Mesodermal cell (in vitro differentiated cells): ENCODE measurements at regions not wholly inside any gene's neighbourhood (a gene's known extent, or its start where the extent isn't known, plus 50 kb on each side); places are given as distances from the start of the nearest gene placed in this dataset.
"Not testable (repeated sequence)": the region's sequence is repeated elsewhere in the genome, so short reads cannot be mapped to it uniquely, and the experiment has no call there.

Experiments
- H3K27ac ChIP-seq: 2 replicates; pipeline ENCODE4 v1.7.0; 2013; ENCODE audit warnings: mild to moderate bottlenecking, low read depth, low read length, moderate library complexity; ENCODE audit not compliant: severe bottlenecking
- H3K36me3 ChIP-seq: 2 replicates; pipeline ENCODE4 v1.7.1; 2013; ENCODE audit warnings: mild to moderate bottlenecking, low read length, moderate library complexity; ENCODE audit not compliant: control insufficient read depth, insufficient read depth
- H3K4me1 ChIP-seq: one replicate; pipeline ENCODE4 v1.7.1; 2013; ENCODE audit warnings: mild to moderate bottlenecking, low read length; ENCODE audit not compliant: insufficient read depth, control insufficient read depth, poor library complexity, severe bottlenecking
- H3K4me3 ChIP-seq: 2 replicates; pipeline ENCODE4 v1.7.0; 2013; ENCODE audit warnings: low read length, control low read depth, mild to moderate bottlenecking; ENCODE audit not compliant: insufficient read depth, poor library complexity, severe bottlenecking; ENCODE audit errors: extremely low read depth
- H3K9me3 ChIP-seq: 2 replicates; pipeline ENCODE4 v1.7.1; 2013; ENCODE audit warnings: mild to moderate bottlenecking, low read length, moderate library complexity; ENCODE audit not compliant: control insufficient read depth
- WGBS, 2 experiments: methylation state at CpG; one replicate each; pipeline ENCODE4 v1.1.5; 2013; ENCODE audit warnings: missing lambda C conversion rate in 2 of 2; ENCODE audit not compliant: insufficient coverage in 2 of 2; 5-methylcytosine and 5-hydroxymethylcytosine counted together

- H3K36me3 ChIP-seq, H3K4me1 ChIP-seq, H3K9me3 ChIP-seq, H3K4me3 ChIP-seq, H3K27ac ChIP-seq: not testable (repeated sequence)
- WGBS, 2 experiments = 100% methylated on average over 1 of the region's 4 CpGs; no CpG with 5 or more reads in 1 of the 2 experiments
Observed at GRCh38 chr7:135872861-135873260, 104.3 kb downstream of the MTPN start.

DNA sequence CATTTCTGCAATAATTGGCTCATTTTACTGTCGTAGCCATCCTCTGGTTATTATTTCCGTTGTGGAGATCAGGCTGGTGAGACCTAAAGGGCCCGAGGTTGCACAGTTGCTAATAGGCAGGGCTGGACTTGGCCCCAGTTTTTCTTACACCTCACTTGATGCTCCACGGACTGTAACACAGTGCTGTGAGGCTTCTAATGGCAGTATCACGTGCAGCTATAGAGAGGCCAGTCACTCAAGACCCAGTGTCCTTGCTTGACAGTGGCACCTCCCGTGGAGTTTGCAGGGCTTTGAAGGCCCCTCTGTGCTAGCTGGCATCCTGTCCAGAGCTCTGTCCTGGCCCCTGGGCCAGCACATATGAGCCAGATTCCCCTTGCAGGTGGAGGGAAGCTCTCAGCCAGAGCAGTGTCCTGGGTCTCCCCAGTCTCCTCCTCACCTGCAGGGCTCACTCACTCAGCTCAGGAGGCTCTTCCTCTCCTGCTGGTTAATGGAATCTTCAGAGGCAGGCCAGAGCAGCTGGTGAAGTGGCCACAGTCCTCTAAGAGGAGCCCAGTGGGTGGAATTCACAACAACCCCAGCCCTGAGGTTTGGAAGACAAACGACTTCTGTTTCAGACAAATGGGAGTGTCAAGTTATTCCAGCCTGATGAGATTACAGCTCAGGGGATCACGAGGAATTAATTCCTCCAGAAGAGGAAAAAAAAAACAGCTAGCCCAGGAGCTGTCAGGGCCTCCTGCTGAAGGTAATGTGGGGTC, 114.2 kb upstream of the FAM180A start:
- no peak overlapping the region for H3K4me3 ChIP-seq
- H3K9me3 ChIP-seq = peaks cover 12% of the 10 kb centered on the region
- H3K36me3 ChIP-seq = no peaks in the 10 kb centered on the region
- 57 to 71% methylated on average over 7 to 8 of the region's 8 CpGs for WGBS, 2 experiments
- H3K4me1 ChIP-seq = peaks cover 3% of the 10 kb centered on the region
- peak overlapping the region; percentile 53 for H3K27ac ChIP-seq

- Histone ChIP-seq H3K36me3 (no peaks in the 10 kb centered on the region), H3K27ac (no peak overlapping the region), H3K9me3 (peaks cover 22% of the 10 kb centered on the region), H3K4me1 (peaks cover 13% of the 10 kb centered on the region), H3K4me3 (no peak overlapping the region)
- WGBS, 2 experiments = 83 to 100% methylated on average over 1 of the region's 2 CpGs
Observed at GRCh38 chr7:135859538-135859937, 110.9 kb upstream of the FAM180A start.

GRCh38 chr7:135858851-135859250, 110.2 kb upstream of the FAM180A start:
- Histone ChIP-seq H3K9me3 (peaks cover 22% of the 10 kb centered on the region), H3K4me1 (peaks cover 13% of the 10 kb centered on the region), H3K36me3 (no peaks in the 10 kb centered on the region), H3K4me3 (no peak overlapping the region), H3K27ac (no peak overlapping the region)
- WGBS, 2 experiments = 88 to 92% methylated on average over 4 to 6 of the region's 6 CpGs

GRCh38 chr7:135858379-135858778, 109.8 kb upstream of the FAM180A start:
- peaks cover 13% of the 10 kb centered on the region for H3K4me1 ChIP-seq
- H3K36me3 ChIP-seq = no peaks in the 10 kb centered on the region
- no peak overlapping the region for H3K4me3 ChIP-seq
- H3K27ac ChIP-seq = no peak overlapping the region
- 94 to 100% methylated on average over 3 to 4 of the region's 4 CpGs for WGBS, 2 experiments
- H3K9me3 ChIP-seq = peaks cover 22% of the 10 kb centered on the region

- 94 to 100% methylated on average over 3 of the region's 3 CpGs for WGBS, 2 experiments
- Histone ChIP-seq H3K9me3 (peaks cover 22% of the 10 kb centered on the region), H3K4me3 (no peak overlapping the region), H3K36me3 (no peaks in the 10 kb centered on the region), H3K4me1 (peaks cover 13% of the 10 kb centered on the region), H3K27ac (no peak overlapping the region)
Observed at GRCh38 chr7:135857519-135858274, 109.1 kb upstream of the FAM180A start.

DNA sequence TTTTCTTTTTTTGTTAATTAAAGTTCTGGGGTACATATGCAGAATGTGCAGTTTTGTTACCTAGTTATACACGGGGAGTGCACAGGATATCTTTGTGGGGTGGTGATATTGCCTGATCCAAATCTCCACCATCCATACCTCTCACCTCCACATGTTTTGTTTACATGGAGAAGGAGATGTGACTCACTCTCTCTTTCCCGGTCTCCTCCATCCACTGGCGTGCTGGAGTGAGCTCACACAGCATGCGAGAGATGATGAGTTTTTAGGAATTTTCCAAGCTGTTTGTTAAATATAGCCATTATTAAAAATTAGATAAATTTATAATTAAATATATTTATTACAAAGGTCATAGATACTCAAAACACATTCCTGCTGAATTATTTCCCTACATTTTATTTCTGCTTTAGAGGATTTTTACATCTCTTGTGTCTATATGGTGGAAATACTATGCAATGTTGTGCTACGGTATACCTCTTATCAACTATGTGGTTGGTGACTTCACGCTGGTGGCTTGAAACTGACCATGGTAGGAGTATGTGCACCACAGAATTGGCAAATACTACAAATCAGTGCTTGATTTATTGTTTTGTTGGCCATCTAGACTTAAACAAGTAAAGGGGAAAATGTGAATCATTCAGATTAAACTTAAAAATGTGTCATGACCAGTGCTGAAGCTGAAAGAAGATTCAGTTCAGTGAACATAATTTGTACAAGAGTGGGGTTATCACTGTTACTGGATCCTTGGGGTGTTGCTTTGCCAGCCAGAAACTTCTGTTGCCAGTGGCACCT, 107.9 kb upstream of the FAM180A start:
- H3K4me3 ChIP-seq = no peak overlapping the region
- peaks cover 13% of the 10 kb centered on the region for H3K4me1 ChIP-seq
- no peaks in the 10 kb centered on the region for H3K36me3 ChIP-seq
- WGBS, 2 experiments = 94 to 100% methylated on average over 1 to 2 of the region's 6 CpGs
- H3K27ac ChIP-seq = peak overlapping the region; percentile 47
- H3K9me3 ChIP-seq = peaks cover 17% of the 10 kb centered on the region

- Histone ChIP-seq H3K9me3 (peaks cover 12% of the 10 kb centered on the region), H3K36me3 (no peaks in the 10 kb centered on the region), H3K27ac (peak overlapping the region; percentile 47), H3K4me1 (peaks cover 13% of the 10 kb centered on the region), H3K4me3 (no peak overlapping the region)
- 77 to 87% methylated on average over 3 of the region's 3 CpGs for WGBS, 2 experiments
Observed at GRCh38 chr7:135855846-135856245, 107.2 kb upstream of the FAM180A start.

DNA sequence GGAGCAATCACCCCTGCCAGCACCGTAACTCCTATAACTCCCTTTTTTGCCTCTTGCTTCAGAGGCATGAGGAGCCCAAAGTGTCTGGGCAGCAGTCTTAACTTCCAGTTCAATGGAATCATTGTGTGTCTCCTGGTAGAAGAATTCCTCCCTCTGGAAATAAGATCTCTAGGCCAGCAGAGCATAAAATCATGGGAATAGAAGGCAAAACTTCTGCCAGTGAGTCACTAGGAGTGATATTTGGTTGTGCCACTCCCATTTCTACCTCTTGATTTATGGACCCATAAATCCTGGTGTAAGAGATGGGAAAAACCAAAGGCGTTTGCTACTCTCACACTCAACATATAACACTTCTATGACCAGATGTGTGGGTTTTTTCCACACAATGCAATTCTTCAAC, 104.9 kb upstream of the FAM180A start:
- H3K9me3 ChIP-seq = peaks cover 9% of the 10 kb centered on the region
- no peaks in the 10 kb centered on the region for H3K36me3 ChIP-seq
- 83% methylated on average over 1 of the region's 2 CpGs; no CpG with 5 or more reads in 1 of the 2 experiments for WGBS, 2 experiments
- H3K4me1 ChIP-seq = peaks cover 9% of the 10 kb centered on the region
- no peak overlapping the region for H3K4me3 ChIP-seq
- H3K27ac ChIP-seq = no peak overlapping the region

DNA sequence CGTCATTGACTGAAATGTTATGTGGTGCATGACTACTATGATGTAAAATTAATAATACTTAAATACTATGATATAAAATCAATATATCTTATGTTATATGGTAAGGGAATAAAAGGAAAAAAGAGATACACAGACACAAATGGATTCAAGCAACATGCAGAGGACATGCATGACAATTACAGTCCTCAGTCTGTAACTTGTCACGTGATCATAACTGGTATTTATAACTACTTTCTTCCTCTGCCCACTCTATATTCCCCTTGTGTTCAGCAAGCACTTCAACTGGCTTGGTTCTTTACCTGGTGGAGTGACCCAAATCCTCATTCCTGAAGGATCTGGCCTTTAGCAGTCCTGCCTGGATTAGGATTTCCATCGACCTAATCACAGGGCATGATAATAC, 104.4 kb upstream of the FAM180A start:
- Histone ChIP-seq H3K9me3 (peaks cover 9% of the 10 kb centered on the region), H3K4me1 (peaks cover 9% of the 10 kb centered on the region), H3K36me3 (no peaks in the 10 kb centered on the region), H3K27ac (no peak overlapping the region), H3K4me3 (no peak overlapping the region)
- 88 to 90% methylated on average over 1 to 2 of the region's 3 CpGs for WGBS, 2 experiments
